SKM-1 treated with dmso at 0.1 percent for 144 hours (cell line): ENCODE measurements at regions not wholly inside any gene's neighbourhood (a gene's known extent, or its start where the extent isn't known, plus 50 kb on each side); places are given as distances from the start of the nearest gene placed in this dataset.

ENCODE experiments used
- DNase-seq: peaks from one replicate; lab custom pipeline; 2025; ENCODE audit not compliant: unreplicated experiment; lab: John Stamatoyannopoulos, UW

GRCh38 chr2:64220894-64221617 is 76.8 kb upstream of the PELI1 start:
- DNase-seq: no peak

GRCh38 chr2:64221935-64222334 is 77.7 kb upstream of the PELI1 start:
- DNase-seq: no peak

GRCh38 chr2:64222351-64222750 is 78.1 kb upstream of the PELI1 start:
- no peak for DNase-seq

GRCh38 chr2:64223055-64223454 is 78.8 kb upstream of the PELI1 start:
- no peak for DNase-seq

- DNase-seq: no peak
Measured at GRCh38 chr2:64225491-64225890, 81.3 kb upstream of the PELI1 start.

GRCh38 chr2:64226611-64227010 is 82.4 kb upstream of the PELI1 start:
- DNase-seq: no peak

GRCh38 chr2:64227603-64228125 is 83.4 kb upstream of the PELI1 start:
- no peak for DNase-seq

GRCh38 chr2:64228126-64228678 is 84.0 kb upstream of the PELI1 start:
- peak; percentile 58 for DNase-seq

GRCh38 chr2:64228918-64229317 is 84.7 kb upstream of the PELI1 start:
- DNase-seq: no peak

GRCh38 chr2:64230540-64230939 is 86.3 kb upstream of the PELI1 start:
- no peak for DNase-seq

GRCh38 chr2:64232266-64232665 is 88.0 kb upstream of the PELI1 start:
- DNase-seq: no peak

GRCh38 chr2:64233376-64233922 is 89.2 kb upstream of the PELI1 start:
- DNase-seq: no peak

- no peak for DNase-seq
Measured at GRCh38 chr2:64234150-64234549, 89.9 kb upstream of the PELI1 start.

GRCh38 chr2:64234785-64235184 is 90.6 kb upstream of the PELI1 start:
- DNase-seq: no peak

- no peak for DNase-seq
Measured at GRCh38 chr2:64237266-64237665, 93.0 kb upstream of the PELI1 start.

- no peak for DNase-seq
Measured at GRCh38 chr2:64238799-64239198, 94.6 kb upstream of the PELI1 start.

- DNase-seq: no peak
Measured at GRCh38 chr2:64243081-64244036, 99.1 kb upstream of the PELI1 start.

- DNase-seq: no peak
Measured at GRCh38 chr2:64244037-64244416, 99.8 kb upstream of the PELI1 start.

- DNase-seq: no peak
Measured at GRCh38 chr2:64245631-64246030, 101.4 kb upstream of the PELI1 start.

GRCh38 chr2:64246962-64247361 is 102.7 kb upstream of the PELI1 start:
- no peak for DNase-seq

GRCh38 chr2:64249426-64249825 is 105.2 kb upstream of the PELI1 start:
- DNase-seq: no peak
